ENCODE measurements at regions not wholly inside any gene's neighbourhood (a gene's known extent, or its start where the extent isn't known, plus 50 kb on each side); places are given as distances from the start of the nearest gene placed in this dataset.
"Not testable (repeated sequence)": the region's sequence is repeated elsewhere in the genome, so short reads cannot be mapped to it uniquely, and the experiment has no call there.

GRCh38 chr9:96156171-96156974, 145.6 kb downstream of the HSD17B3 start:
- no peak for DNase-seq (ENCODE audit: low read depth)

GRCh38 chr9:96154081-96154480, 147.9 kb downstream of the HSD17B3 start:
- no peak for DNase-seq (ENCODE audit: low read depth)

GRCh38 chr9:96152550-96152949, 149.4 kb downstream of the HSD17B3 start:
- no peak for DNase-seq (ENCODE audit: low read depth)

DNA sequence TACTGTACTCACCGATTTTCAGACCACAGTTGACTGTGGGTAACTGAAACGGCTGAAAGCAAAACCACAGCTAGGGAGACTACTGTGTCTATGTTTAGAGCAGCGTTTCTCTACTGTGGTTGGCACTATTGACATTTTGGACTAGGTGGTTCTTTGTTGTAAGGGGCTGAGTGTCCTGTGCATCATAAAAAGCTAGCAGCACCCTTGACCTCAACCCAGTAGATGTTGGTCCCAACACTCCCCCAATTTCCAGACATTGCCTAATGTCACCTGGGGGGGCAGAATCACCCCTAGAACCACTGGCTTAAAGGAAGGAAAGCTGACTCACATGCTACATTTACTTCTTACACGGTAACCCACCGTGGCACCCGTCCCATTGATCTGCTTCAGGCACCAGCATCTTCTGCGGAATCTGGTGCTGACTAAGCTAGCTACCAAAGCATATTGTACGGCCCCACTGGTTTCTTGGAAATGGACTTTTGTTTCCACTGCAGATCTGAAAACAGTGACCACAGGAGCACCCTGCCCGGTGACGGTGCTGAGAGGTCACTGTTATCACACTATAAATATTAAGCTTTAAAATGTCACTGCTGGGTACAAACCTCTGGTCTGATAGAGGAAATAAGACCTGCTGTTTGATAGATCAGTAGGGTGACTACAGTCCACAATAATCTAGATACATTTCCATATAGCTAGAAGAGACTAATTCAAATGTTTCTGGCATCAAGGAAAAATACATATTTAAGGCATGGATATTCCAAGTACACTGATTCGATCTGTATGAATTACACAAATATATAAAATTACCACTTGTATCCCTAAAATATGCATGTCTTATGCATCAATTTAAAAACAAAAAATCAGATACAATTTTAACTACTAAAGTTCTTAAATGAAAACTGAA, 151.4 kb downstream of the HSD17B3 start:
- no peak for DNase-seq (ENCODE audit: low read depth)

GRCh38 chr9:96149533-96150280, 152.3 kb downstream of the HSD17B3 start:
- DNase-seq (ENCODE audit: low read depth), result no peak

- DNase-seq (ENCODE audit: low read depth), result no peak
Observed at GRCh38 chr9:96148634-96149532, 153.1 kb downstream of the HSD17B3 start.

GRCh38 chr9:96147029-96147428, 154.9 kb downstream of the HSD17B3 start:
- not testable (repeated sequence) for DNase-seq (ENCODE audit: low read depth)

DNA sequence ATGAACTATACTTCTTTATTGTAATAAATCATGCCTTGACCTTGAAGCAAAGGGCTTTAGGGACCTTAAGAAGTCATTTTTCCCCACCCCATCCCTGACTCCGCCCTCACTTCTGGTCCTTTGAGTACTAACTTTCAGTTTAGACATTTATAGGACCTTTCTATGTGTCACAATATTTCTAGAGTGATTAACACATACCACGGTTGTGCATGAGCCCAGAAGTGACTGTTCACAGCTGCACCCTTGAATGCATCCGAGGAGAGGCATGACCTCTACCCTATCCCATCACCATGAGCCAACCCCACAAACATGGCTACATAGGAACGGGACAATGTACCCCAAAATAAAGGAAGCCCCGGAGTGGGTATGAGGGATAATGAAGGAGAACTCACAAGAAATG, 160.3 kb downstream of the HSD17B3 start:
- DNase-seq (ENCODE audit: low read depth), result no peak

DNA sequence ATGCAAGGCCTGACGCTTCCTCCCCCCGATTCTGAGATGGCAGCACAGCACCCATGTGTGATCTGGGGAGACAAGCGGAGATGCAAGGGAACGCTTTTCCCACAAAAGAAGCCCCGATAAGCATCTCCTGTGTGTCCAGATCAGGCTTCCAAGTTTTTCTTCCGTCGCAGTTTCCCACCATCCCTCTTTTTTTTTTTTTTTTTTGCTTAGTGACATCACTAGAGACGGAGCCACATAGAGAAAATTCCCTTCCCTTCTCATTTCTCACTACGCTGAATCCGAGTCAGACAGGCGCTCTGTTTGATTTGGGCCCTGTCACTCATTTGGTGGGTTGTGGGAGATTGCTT, 160.9 kb downstream of the HSD17B3 start:
- no peak for DNase-seq (ENCODE audit: low read depth)

GRCh38 chr9:96140296-96141127, 161.5 kb downstream of the HSD17B3 start:
- DNase-seq (ENCODE audit: low read depth), result no peak

GRCh38 chr9:96139592-96140295, 162.2 kb downstream of the HSD17B3 start:
- DNase-seq (ENCODE audit: low read depth), result peak; percentile 68

DNA sequence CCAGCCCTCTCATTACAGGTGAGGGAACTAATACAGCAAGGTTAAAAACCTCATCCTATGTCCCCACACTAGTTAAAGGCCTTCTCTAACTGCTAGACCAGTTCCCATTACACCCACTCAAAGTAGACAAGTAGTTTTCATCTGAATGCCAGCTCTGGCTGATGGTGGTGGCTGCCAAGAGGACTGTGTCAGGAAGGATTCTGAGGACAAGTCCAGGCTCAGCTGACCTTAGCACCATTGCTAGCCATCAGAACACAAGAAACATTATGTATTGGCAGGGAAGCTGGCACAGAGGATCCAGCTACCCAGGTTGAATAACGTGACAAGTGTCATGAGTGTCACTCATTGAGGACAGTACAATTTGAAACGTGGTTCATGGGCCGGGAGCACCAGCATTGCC, 163.4 kb downstream of the HSD17B3 start:
- no peak for DNase-seq (ENCODE audit: low read depth)

GRCh38 chr9:96137671-96138429, 164.1 kb downstream of the HSD17B3 start:
- DNase-seq (ENCODE audit: low read depth), result no peak

- no peak for DNase-seq (ENCODE audit: low read depth)
Observed at GRCh38 chr9:96136992-96137670, 164.8 kb downstream of the HSD17B3 start.

- no peak for DNase-seq (ENCODE audit: low read depth)
Observed at GRCh38 chr9:96135753-96136290, 166.2 kb downstream of the HSD17B3 start.

- DNase-seq (ENCODE audit: low read depth), result no peak
Observed at GRCh38 chr9:96135076-96135752, 166.8 kb downstream of the HSD17B3 start.

- DNase-seq (ENCODE audit: low read depth), result no peak
Observed at GRCh38 chr9:96133321-96134021, 168.5 kb downstream of the HSD17B3 start.

Data from GM04503 (cell line).